HepG2 (cell line): ENCODE measurements at regions not wholly inside any gene's neighbourhood (a gene's known extent, or its start where the extent isn't known, plus 50 kb on each side); places are given as distances from the start of the nearest gene placed in this dataset.

Experiments used
- ATAC-seq: fragments of 200-7000 bp; cut with Tn5 transposase; 3 replicates; pipeline ENCODE4 v1.9.1; 2020; ENCODE audit warnings: mild to moderate bottlenecking, moderate library complexity
- BruUV-seq: library from RNA; stranded (reverse); fragments of 400-500 nt; replicated peaks from 2 replicates; lab custom pipeline; 2021; lab: Mats Ljungman, UMichigan
- CTCF ChIA-PET: fragments of 300-600 bp; formaldehyde crosslinking; extraction: SDS; loops from one replicate; lab custom pipeline; 2021; ENCODE audit warnings: low total read pairs, inconsistent platforms, low intra/inter-chr PET ratio; lab: Yijun Ruan, JAX
- POLR2A ChIA-PET: fragments of 350-600 bp; sonication (Branson Sonifier 250); formaldehyde crosslinking; loops from one replicate; lab custom pipeline; 2020; ENCODE audit warnings: antibody characterized with exemption, inconsistent platforms; lab: Yijun Ruan, JAX
- DNase-seq: peaks from one replicate; pipeline ENCODE4 v3.0.0-alpha.2; 2015; ENCODE audit warnings: low spot score
- FAIRE-seq: peaks from 3 replicates; lab custom pipeline; 2011; peaks lifted over from hg19 to GRCh38; lab: Jason Lieb, UNC
- H2AFZ ChIP-seq: one replicate; pipeline ENCODE4 v1.6.1; 2011; ENCODE audit warnings: low read length, inconsistent platforms
- H3K27ac ChIP-seq: fragments of 300-600 bp; 3 replicates; pipeline ENCODE4 v1.8.0; 2011; ENCODE audit warnings: mixed run types, mild to moderate bottlenecking, mixed read lengths, low read length, inconsistent platforms; ENCODE audit not compliant: insufficient read depth; ENCODE audit errors: extremely low read length
- H3K27me3 ChIP-seq, 2 experiments: fragments of 200-600 bp in 1 of 2; 2 replicates in 1 of 2; 3 replicates in 1 of 2; pipeline versions ENCODE4 v1.6.0 to v1.8.0; 2011; ENCODE audit warnings: low read length in 2 of 2, mild to moderate bottlenecking in 2 of 2, moderate library complexity in 2 of 2, inconsistent platforms in 1 of 2; ENCODE audit not compliant: insufficient read depth in 2 of 2, control insufficient read depth in 1 of 2
- H3K36me3 ChIP-seq, 2 experiments: fragments of 200-600 bp in 1 of 2; replicated peaks in 1 of 2; 2 replicates in 1 of 2; 3 replicates in 1 of 2; pipeline versions ENCODE4 v1.5.1 to v1.8.0; 2011; ENCODE audit warnings: low read length in 2 of 2, inconsistent platforms in 1 of 2; ENCODE audit not compliant: insufficient read depth in 2 of 2, control insufficient read depth in 1 of 2
- H3K4me1 ChIP-seq: 2 replicates; pipeline ENCODE4 v1.5.1; 2012; ENCODE audit warnings: low read length, inconsistent platforms; ENCODE audit not compliant: insufficient read depth
- H3K4me2 ChIP-seq: 2 replicates; pipeline ENCODE4 v1.6.0; 2011; ENCODE audit warnings: low read depth, low read length, inconsistent platforms
- H3K4me3 ChIP-seq, 3 experiments: fragments of 200-600 bp in 1 of 3; sonication (generic), shearing (Covaris generic) in 1 of 3; replicated peaks in 1 of 3; 2 replicates each; pipeline ENCODE4 v1.5.1; 2011 to 2016; ENCODE audit warnings: low read length in 3 of 3, inconsistent platforms in 2 of 3, low read depth in 2 of 3, mild to moderate bottlenecking in 2 of 3, control low read depth in 1 of 3, mixed read lengths in 1 of 3; ENCODE audit not compliant: insufficient read depth in 1 of 3
- H3K79me2 ChIP-seq: one replicate; pipeline ENCODE4 v1.6.1; 2011; ENCODE audit warnings: low read length, inconsistent platforms; ENCODE audit not compliant: insufficient read depth
- H3K9ac ChIP-seq: 2 replicates; pipeline ENCODE4 v1.6.0; 2011; ENCODE audit warnings: mild to moderate bottlenecking, low read depth, low read length, inconsistent platforms; ENCODE audit not compliant: insufficient read depth
- H3K9me3 ChIP-seq: 2 replicates; pipeline ENCODE4 v1.5.1; 2012; ENCODE audit warnings: mild to moderate bottlenecking, low read length
- H4K20me1 ChIP-seq: 2 replicates; pipeline ENCODE4 v1.6.0; 2011; ENCODE audit warnings: inconsistent platforms, mild to moderate bottlenecking, low read length, moderate library complexity; ENCODE audit not compliant: insufficient read depth
- CREM ChIP-seq, 2 experiments: sonication (generic) in 1 of 2; formaldehyde crosslinking in 1 of 2; IDR thresholded peaks; 2 replicates each; pipeline versions ENCODE4 v1.4.0 to v1.6.1; 2016 to 2020; ENCODE audit warnings: antibody characterized with exemption in 1 of 2, mild to moderate bottlenecking in 1 of 2, missing genetic modification reagents in 1 of 2
- JDP2 ChIP-seq: sonication (generic); formaldehyde crosslinking; IDR thresholded peaks from 2 replicates; pipeline ENCODE4 v1.8.1; 2022; ENCODE audit warnings: missing genetic modification reagents, borderline replicate concordance
- KDM5B ChIP-seq: sonication (generic); formaldehyde crosslinking; IDR thresholded peaks from 2 replicates; pipeline ENCODE4 v1.4.0; 2020; ENCODE audit warnings: missing genetic modification reagents, mild to moderate bottlenecking, borderline replicate concordance
- MAX ChIP-seq: IDR thresholded peaks from 2 replicates; pipeline ENCODE4 v1.6.1; 2012; ENCODE audit warnings: inconsistent platforms
- NCOA2 ChIP-seq: sonication (generic); formaldehyde crosslinking; IDR thresholded peaks from 2 replicates; pipeline ENCODE4 v1.8.0; 2022; ENCODE audit warnings: inconsistent platforms
- NFYC ChIP-seq: IDR thresholded peaks from 2 replicates; pipeline ENCODE4 v1.6.1; 2016; ENCODE audit warnings: missing genetic modification reagents, missing compliant biosample characterization
- PAX8 ChIP-seq: sonication (generic); formaldehyde crosslinking; IDR thresholded peaks from 2 replicates; pipeline ENCODE4 v1.8.0; 2022; ENCODE audit warnings: mild to moderate bottlenecking, missing genetic modification reagents, borderline replicate concordance
- POGZ ChIP-seq: sonication (generic); formaldehyde crosslinking; IDR thresholded peaks from 2 replicates; pipeline ENCODE4 v1.4.0; 2020; ENCODE audit warnings: mild to moderate bottlenecking, missing genetic modification reagents
- ZBTB1 ChIP-seq: sonication (generic); formaldehyde crosslinking; IDR thresholded peaks from 2 replicates; pipeline ENCODE4 v1.4.0; 2020; ENCODE audit warnings: missing genetic modification reagents, borderline replicate concordance
- ZNF280D ChIP-seq: sonication (generic); formaldehyde crosslinking; IDR thresholded peaks from 2 replicates; pipeline ENCODE4 v1.5.1; 2020; ENCODE audit warnings: mild to moderate bottlenecking, missing genetic modification reagents
- ZNF672 ChIP-seq: sonication (generic); formaldehyde crosslinking; IDR thresholded peaks from 2 replicates; pipeline ENCODE4 v1.8.1; 2022; ENCODE audit warnings: missing genetic modification reagents
- in situ Hi-C: cut with HindIII; loops from 2 replicates; pipeline ENCODE4 v1.10.0; 2017; ENCODE audit warnings: low pct_unique_long_range_greater_than_20kb; ENCODE audit not compliant: extremely low pct_ligation_motif_present
- intact Hi-C: fragments of 100-400 bp; cut with micrococcal nuclease; formaldehyde crosslinking; loops from one replicate; pipeline ENCODE4 v1.10.0; 2022; ENCODE audit not compliant: unreplicated experiment
- TF ChIP-seq, protein P1 (sequence below): sonication (generic); formaldehyde crosslinking; IDR thresholded peaks from 2 replicates; pipeline ENCODE4 v1.5.1; 2020; ENCODE audit warnings: missing genetic modification reagents, mild to moderate bottlenecking, borderline replicate concordance
- TF ChIP-seq, protein P2 (sequence below): sonication (generic); formaldehyde crosslinking; IDR thresholded peaks from 2 replicates; pipeline ENCODE4 v1.5.1; 2020; ENCODE audit warnings: mild to moderate bottlenecking, missing genetic modification reagents, borderline replicate concordance
- TF ChIP-seq, protein P3 (sequence below): sonication (generic); formaldehyde crosslinking; IDR thresholded peaks from 2 replicates; pipeline ENCODE4 v1.4.0; 2020; ENCODE audit warnings: missing genetic modification reagents, mild to moderate bottlenecking, borderline replicate concordance
- TF ChIP-seq, protein P4 (sequence below): IDR thresholded peaks from 2 replicates; pipeline ENCODE4 v1.6.1; 2016; ENCODE audit warnings: low read depth

DNA sequence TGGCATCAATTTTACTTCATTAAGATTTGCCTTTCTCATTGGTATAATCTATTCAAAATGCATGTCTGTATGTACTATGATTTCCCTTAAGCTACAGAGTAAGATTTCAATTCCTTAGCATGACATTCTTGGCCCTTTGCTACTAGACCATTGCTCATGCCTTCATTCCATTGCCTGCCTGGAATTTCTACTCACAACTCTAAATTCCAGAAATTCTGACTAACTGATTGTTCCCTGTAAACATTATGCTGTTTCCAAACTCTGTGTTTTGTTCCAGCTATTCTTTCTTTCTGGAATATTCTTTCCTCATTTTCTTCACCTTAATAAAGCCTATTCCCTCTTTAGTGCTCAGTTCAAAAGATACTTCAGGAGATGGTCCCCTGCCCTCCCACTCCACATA is 568.8 kb upstream of the SEMA6A start:
- H3K4me1 ChIP-seq: no peaks in the 10 kb centered on the region
- no peaks in the 10 kb centered on the region for H3K36me3 ChIP-seq
- no peak overlapping the region for H2AFZ ChIP-seq
- intact Hi-C loops: no loop called here
- ATAC-seq: no peak
- CTCF ChIA-PET: no interaction called here
- no peak for FAIRE-seq
- POLR2A ChIA-PET: no interaction called here
- no TSS peak for BruUV-seq
- H3K4me3 ChIP-seq: no peak overlapping the region
- no peaks in the 10 kb centered on the region for H3K9me3 ChIP-seq
- DNase-seq: no peak
- no peak overlapping the region for H3K9ac ChIP-seq
- H3K27ac ChIP-seq: no peak overlapping the region
- no peaks in the 10 kb centered on the region for H3K27me3 ChIP-seq
- H3K79me2 ChIP-seq: no peaks in the 10 kb centered on the region
- in situ Hi-C loops: no loop called here
- no peak overlapping the region for H3K4me2 ChIP-seq
- no peaks in the 10 kb centered on the region for H4K20me1 ChIP-seq
- TF ChIP-seq ZNF672 (CRISPR knock-in tag) (no peak), NFYC (CRISPR knock-in tag) (no peak), JDP2 (CRISPR knock-in tag) (no peak), POGZ (CRISPR knock-in tag) (no peak), ZBTB1 (CRISPR knock-in tag) (no peak), NCOA2 (no peak), PAX8 (CRISPR knock-in tag) (no peak), MAX (no peak), KDM5B (CRISPR knock-in tag) (no peak), ZNF280D (CRISPR knock-in tag) (no peak), CREM (IDR thresholded peaks at IDR 0.05) (no peak), CREM (CRISPR knock-in tag; IDR thresholded peaks at IDR 0.05) (no peak)
- TF ChIP-seq, protein P1, sequence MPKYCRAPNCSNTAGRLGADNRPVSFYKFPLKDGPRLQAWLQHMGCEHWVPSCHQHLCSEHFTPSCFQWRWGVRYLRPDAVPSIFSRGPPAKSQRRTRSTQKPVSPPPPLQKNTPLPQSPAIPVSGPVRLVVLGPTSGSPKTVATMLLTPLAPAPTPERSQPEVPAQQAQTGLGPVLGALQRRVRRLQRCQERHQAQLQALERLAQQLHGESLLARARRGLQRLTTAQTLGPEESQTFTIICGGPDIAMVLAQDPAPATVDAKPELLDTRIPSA (CRISPR knock-in tag): no peak
- TF ChIP-seq, protein P2, sequence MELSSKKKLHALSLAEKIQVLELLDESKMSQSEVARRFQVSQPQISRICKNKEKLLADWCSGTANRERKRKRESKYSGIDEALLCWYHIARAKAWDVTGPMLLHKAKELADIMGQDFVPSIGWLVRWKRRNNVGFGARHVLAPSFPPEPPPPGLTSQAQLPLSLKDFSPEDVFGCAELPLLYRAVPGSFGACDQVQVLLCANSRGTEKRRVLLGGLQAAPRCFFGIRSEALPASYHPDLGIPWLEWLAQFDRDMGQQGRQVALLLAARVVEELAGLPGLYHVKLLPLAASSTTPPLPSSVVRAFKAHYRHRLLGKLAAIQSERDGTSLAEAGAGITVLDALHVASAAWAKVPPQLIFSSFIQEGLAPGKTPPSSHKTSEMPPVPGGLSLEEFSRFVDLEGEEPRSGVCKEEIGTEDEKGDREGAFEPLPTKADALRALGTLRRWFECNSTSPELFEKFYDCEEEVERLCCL (CRISPR knock-in tag): no peak
- TF ChIP-seq, protein P3, sequence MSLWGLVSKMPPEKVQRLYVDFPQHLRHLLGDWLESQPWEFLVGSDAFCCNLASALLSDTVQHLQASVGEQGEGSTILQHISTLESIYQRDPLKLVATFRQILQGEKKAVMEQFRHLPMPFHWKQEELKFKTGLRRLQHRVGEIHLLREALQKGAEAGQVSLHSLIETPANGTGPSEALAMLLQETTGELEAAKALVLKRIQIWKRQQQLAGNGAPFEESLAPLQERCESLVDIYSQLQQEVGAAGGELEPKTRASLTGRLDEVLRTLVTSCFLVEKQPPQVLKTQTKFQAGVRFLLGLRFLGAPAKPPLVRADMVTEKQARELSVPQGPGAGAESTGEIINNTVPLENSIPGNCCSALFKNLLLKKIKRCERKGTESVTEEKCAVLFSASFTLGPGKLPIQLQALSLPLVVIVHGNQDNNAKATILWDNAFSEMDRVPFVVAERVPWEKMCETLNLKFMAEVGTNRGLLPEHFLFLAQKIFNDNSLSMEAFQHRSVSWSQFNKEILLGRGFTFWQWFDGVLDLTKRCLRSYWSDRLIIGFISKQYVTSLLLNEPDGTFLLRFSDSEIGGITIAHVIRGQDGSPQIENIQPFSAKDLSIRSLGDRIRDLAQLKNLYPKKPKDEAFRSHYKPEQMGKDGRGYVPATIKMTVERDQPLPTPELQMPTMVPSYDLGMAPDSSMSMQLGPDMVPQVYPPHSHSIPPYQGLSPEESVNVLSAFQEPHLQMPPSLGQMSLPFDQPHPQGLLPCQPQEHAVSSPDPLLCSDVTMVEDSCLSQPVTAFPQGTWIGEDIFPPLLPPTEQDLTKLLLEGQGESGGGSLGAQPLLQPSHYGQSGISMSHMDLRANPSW (CRISPR knock-in tag): no peak
- TF ChIP-seq, protein P4, sequence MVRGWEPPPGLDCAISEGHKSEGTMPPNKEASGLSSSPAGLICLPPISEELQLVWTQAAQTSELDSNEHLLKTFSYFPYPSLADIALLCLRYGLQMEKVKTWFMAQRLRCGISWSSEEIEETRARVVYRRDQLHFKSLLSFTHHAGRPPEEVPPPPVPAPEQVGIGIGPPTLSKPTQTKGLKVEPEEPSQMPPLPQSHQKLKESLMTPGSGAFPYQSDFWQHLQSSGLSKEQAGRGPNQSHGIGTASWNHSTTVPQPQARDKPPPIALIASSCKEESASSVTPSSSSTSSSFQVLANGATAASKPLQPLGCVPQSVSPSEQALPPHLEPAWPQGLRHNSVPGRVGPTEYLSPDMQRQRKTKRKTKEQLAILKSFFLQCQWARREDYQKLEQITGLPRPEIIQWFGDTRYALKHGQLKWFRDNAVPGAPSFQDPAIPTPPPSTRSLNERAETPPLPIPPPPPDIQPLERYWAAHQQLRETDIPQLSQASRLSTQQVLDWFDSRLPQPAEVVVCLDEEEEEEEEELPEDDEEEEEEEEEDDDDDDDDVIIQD: no peak
